Non-pigmented ciliary epithelial cell (primary cell): ENCODE measurements at regions not wholly inside any gene's neighbourhood (a gene's known extent, or its start where the extent isn't known, plus 50 kb on each side); places are given as distances from the start of the nearest gene placed in this dataset.
"Not testable (repeated sequence)": the region's sequence is repeated elsewhere in the genome, so short reads cannot be mapped to it uniquely, and the experiment has no call there.

Experiments
- DNase-seq: peaks from one replicate; pipeline ENCODE4 v3.0.0-alpha.2; 2010; ENCODE audit warnings: low read depth

- not testable (repeated sequence) for DNase-seq
These were observed 216.8 kb upstream of the CDKN2B start for GRCh38 chr9:22225856-22226255.

DNA sequence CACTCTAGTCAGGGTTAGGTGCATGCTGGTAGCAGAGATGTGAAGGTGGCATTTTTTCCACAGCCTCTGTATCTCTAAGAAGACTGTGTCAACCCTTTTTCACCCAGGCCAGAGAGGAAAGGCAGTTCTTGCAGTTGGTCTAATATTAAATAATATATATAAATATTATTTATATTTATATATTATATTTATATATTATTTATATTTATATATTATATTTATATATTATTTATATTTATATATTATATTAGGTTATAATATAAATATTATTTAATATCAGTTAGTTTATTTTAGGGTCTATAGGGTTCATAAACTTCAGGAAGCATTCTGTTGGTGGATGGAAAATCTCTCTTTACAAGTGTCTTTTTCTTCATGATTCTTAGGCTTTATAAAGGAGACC is 218.6 kb upstream of the DMRTA1 start:
- DNase-seq: no peak

DNA sequence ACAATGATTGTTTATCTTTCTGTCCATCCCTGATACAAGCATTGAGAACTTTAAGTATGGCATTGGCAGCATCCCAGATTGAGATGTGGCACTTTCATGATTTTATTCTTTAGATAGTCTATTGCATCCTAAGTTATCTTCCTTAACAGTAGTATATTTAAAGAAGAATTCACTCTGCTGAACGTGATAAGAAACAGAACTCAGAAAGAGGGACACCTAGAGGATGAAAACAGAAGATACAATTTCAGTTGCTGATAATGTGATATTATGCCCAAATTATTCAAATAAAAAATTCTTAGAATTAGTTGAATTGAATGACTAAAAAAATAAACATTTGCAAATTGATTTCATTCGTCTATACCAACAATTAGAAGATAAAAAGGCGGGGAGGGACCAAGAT is 218.1 kb upstream of the DMRTA1 start:
- DNase-seq: no peak

DNA sequence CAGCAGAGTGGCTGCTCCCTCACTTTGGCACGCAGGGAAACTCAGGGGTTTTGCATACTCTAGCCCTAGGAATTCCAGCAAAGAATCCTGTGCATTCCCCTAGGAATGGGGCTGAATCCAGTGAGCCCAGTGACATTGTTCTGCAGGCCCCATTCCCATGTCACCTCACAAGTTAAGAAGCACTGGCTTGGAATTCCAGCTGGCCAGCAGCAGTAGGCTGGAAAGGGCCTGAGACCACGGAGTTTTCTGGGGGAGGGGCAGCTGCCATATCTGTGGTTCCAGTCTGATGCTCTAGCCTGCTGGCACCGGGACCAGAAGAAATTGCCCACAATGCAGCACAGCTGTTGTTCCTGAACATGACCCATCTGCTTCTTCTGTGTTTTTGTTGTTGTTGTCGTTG is 217.6 kb upstream of the DMRTA1 start:
- no peak for DNase-seq

GRCh38 chr9:22231309-22231708 is 215.3 kb upstream of the DMRTA1 start:
- not testable (repeated sequence) for DNase-seq

DNA sequence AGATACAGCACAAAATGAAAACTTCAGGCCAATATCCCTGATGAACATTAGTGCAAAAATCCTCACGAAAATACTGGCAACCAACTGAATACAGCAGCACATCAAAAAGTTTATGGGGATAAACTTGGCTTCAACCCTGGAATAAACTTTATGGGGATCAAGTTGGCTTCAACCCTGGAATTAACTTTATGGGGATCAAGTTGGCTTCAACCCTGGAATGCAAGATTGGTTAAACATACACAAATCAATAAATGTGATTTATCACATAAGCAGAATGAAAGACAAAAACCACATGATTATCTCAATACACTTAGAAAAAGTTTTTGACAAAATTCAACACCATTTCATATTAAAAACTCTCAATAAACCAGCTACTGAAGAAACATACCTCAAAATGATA is 213.7 kb upstream of the DMRTA1 start:
- DNase-seq: no peak

- peak; percentile 94 for DNase-seq
These were observed 208.9 kb upstream of the DMRTA1 start for GRCh38 chr9:22237497-22238363.

GRCh38 chr9:22238809-22239684 is 207.6 kb upstream of the DMRTA1 start:
- no peak for DNase-seq

GRCh38 chr9:22240619-22241018 is 206.0 kb upstream of the DMRTA1 start:
- no peak for DNase-seq

GRCh38 chr9:22241024-22241423 is 205.6 kb upstream of the DMRTA1 start:
- no peak for DNase-seq

GRCh38 chr9:22241611-22242010 is 205.0 kb upstream of the DMRTA1 start:
- no peak for DNase-seq

DNA sequence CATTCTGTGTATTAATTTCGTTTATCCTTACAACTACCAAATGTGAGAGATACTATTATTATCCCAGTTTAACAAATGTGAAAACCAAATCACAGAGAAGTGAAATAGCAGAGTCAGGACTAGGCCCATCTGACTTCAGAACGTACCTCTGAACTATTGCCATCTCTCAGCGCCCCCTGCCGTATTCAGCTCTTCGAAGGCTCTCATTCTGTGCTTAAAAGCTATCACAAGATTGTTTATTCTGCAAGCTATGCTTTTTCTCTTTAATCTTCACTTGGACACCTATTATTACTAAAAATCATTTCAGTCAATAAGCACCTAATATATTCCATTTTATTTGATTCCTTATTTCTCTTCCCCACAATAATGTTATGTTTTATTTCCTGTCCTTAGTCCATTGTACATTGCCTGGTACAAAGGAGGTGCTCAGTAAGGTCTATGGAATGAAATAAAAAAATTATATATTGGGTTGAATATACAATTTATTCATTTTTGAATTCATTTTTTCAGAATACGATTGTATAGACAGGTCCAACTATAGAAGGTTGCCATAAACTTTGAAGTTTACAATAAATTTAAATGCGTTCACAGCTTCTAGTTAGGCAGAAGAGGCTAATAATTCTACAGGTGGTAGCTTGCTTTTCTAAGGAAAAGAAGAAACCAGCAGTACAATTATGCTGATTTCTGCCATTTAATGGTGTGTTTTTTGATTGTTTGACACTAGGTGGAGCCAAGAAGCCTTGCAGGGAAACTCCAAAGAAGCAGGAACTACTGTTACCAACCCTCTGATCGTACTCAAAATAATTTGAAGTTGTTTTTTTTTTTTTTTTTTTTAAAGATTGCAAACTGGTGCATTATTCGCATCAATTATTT is 202.2 kb upstream of the DMRTA1 start:
- no peak for DNase-seq

DNA sequence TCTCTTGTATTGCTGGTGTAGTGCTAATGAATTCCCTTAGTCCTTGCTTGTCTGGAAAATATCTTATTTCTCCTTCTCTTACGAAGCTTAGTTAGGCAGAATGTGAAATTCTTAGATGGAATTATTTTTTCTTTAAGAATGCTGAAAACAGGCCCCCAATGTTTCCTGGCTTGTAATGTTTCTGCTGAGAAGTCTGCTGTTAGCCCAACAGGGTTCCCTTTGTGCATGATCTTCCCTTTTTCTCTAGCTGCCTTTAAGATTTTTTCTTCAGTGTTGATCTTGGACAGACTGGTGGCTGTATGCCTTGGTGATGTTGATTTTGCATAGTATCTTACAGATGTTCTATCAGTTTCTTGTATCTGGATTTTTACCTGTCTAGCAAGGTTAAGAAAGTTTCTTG is 191.3 kb upstream of the DMRTA1 start:
- no peak for DNase-seq

DNA sequence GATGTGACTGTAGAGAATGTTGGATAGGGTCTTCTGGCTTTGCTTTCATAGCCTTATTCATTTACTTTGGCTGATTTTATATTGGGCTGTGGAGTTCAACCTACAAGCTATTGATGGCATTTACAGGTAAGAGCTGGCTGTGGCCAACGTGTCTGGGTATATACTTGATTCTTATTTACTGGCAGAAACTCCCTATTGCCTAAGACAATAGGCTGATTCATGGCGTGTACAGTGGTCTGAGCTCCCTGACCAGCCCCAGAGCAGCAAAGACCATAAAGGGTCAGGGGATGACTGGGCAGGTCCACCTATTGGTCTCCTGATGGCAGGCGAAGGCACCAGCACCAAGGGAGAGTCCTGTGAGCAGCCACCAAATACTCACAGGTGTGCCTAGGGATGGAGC is 190.2 kb upstream of the DMRTA1 start:
- DNase-seq: no peak

GRCh38 chr9:22257026-22257816 is 189.4 kb upstream of the DMRTA1 start:
- DNase-seq: no peak

DNA sequence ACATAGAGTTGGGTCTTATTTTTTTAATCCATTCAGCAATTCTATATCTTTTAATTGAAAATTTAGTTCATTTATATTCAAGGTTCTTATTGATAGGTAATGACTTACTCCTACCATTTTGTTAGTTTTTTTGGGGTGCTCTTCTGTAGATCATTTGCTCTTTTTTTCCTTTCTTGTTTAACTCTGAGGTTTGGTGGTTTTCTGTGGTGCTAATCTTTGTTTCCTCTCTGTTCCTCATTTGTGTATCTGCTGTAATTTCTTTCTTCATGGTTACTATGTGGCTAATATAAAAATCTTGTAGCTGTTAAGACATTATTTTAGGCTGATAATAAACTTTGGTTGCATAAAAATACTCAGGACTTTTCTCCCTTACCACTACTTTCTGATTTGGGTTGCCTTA is 181.6 kb upstream of the DMRTA1 start:
- DNase-seq: no peak

DNA sequence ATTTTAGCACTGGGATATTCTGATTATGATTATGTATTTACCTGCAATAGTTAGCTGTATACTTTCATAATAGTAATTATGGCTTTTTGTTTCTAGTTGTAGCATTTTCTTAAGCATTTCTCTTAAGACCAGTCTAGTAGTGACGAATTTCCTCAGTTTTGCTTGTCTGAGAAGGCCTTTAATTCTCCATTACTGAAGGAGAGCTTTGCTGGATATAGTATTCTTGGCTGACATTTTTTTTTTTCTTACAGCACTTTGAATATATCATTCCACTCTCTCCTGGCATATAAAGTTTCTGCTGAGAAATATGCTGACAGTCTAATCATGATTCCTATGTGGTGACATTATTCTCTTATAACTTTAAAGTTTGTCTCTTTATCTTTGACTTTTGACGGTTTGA is 181.1 kb upstream of the DMRTA1 start:
- DNase-seq: no peak

DNA sequence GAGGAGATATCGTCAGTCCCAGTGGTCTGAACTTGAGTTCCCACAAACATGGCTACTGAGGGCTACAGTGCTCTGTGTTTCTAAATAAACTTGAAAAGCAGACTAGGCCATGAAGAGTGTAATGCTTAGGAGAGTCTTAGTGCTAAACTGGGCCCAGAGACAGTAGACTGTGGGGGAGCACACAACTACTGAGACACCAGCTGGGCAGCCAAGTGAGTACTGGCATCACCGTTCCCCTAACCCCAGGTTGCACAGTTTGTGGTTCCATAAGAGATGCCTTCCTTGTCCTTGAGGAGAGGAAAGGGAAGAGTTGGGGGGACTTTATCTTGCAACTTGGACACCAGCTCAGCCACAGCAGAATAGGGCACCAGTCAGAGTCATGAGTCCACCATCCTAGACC is 172.1 kb upstream of the DMRTA1 start:
- no peak for DNase-seq

- DNase-seq: peak; percentile 8
These were observed 168.2 kb upstream of the DMRTA1 start for GRCh38 chr9:22278426-22278825.

GRCh38 chr9:22279636-22280035 is 167.0 kb upstream of the DMRTA1 start:
- DNase-seq: no peak

- no peak for DNase-seq
These were observed 161.6 kb upstream of the DMRTA1 start for GRCh38 chr9:22285066-22285465.
